ENCODE measurements at regions not wholly inside any gene's neighbourhood (a gene's known extent, or its start where the extent isn't known, plus 50 kb on each side); places are given as distances from the start of the nearest gene placed in this dataset.

DNA sequence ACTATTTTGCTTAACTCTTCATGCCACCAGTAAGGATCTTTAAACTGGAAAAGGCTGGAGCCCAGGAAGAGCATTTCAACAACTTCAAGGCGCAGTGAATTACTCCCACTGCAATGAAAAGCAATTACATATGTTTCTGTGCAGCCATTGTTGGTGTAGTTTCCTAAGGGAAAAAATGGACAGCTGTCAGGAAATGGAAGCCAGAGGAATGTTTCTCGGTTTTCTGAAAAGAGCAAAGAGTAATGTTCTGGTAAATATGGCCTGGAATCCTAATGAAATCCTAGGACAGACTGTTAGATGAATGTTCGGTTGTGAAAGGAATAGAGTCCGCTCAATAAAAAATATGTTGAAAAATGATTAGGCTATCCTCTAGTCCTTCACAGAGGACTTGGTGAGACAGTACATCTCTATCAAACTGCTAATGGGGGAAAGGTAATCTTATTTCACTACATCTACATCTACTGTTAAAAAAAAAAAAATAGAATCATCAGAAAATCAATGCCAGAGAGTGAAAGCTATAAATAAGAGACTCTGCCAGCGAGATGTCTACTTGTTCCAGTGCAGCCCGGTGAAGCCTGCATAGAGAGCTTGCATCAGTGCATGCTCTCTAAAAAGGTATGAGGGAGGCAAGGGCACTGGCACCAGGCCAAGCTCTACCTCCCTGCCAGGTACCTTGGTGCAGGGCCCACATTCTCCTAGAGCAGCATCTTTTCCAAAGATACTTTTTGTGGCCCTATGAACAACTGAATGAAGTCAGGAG, 68.2 kb upstream of the TJP1 start:
- H3K4me3 ChIP-seq (ENCODE audit: low read depth, low read length) = no peak overlapping the region
- POLR2A ChIA-PET = no interaction called here
- CTCF ChIA-PET = interaction anchor here (0.5 to 0.7 kb wide), 2 partner anchors 20 to 534 kb away, joined by 3 to 4 read pairs; no protein-coding TSS in a partner anchor
- H3K4me1 ChIP-seq (ENCODE audit: control insufficient read depth, insufficient read depth, low read length) = peaks cover 5% of the 10 kb centered on the region
- H3K27ac ChIP-seq (ENCODE audit: extremely low read depth, low read depth, low read length) = no peak overlapping the region
- H3K9me3 ChIP-seq (ENCODE audit: control insufficient read depth, insufficient read depth, low read depth, low read length) = no peaks in the 10 kb centered on the region
- no peaks in the 10 kb centered on the region for H3K36me3 ChIP-seq (ENCODE audit: control insufficient read depth in 2 of 2, insufficient read depth in 1 of 2, low read length in 2 of 2)
- no peak for TF ChIP-seq HOXA7 (CRISPR knock-in tag; IDR thresholded peaks at IDR 0.05; ENCODE audit: borderline replicate concordance)

- Histone ChIP-seq H3K4me3 (ENCODE audit: low read depth, low read length) (no peak overlapping the region), H3K4me1 (ENCODE audit: control insufficient read depth, insufficient read depth, low read length) (peaks cover 5% of the 10 kb centered on the region), H3K9me3 (ENCODE audit: control insufficient read depth, insufficient read depth, low read depth, low read length) (no peaks in the 10 kb centered on the region), H3K27ac (ENCODE audit: extremely low read depth, low read depth, low read length) (no peak overlapping the region), H3K36me3 (ENCODE audit: control insufficient read depth in 2 of 2, insufficient read depth in 1 of 2, low read length in 2 of 2) (no peaks in the 10 kb centered on the region)
- ChIA-PET POLR2A (no interaction called here), CTCF (interaction anchor here (0.6 to 1.7 kb wide), 3 partner anchors 35 to 194 kb away, joined by 3 to 5 read pairs (median 4); no protein-coding TSS in a partner anchor)
- TF ChIP-seq MZF1 (tag by site-specific recombination; IDR thresholded peaks at IDR 0.05; ENCODE audit: borderline replicate concordance) = no peak
- no peak for TF ChIP-seq ZNF274 (IDR thresholded peaks at IDR 0.05; ENCODE audit: low read length)
- no peak for TF ChIP-seq ZNF274 (tag by site-specific recombination; IDR thresholded peaks at IDR 0.05; ENCODE audit: borderline replicate concordance)
- no peak for TF ChIP-seq ZNF248 (tag by site-specific recombination; IDR thresholded peaks at IDR 0.05)
- TF ChIP-seq ZNF10 (tag by site-specific recombination; IDR thresholded peaks at IDR 0.05) = no peak
- TF ChIP-seq, protein P1, sequence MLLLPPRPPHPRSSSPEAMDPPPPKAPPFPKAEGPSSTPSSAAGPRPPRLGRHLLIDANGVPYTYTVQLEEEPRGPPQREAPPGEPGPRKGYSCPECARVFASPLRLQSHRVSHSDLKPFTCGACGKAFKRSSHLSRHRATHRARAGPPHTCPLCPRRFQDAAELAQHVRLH (tag by site-specific recombination; IDR thresholded peaks at IDR 0.05) = no peak
- no peak for TF ChIP-seq REPIN1 (tag by site-specific recombination; IDR thresholded peaks at IDR 0.05; ENCODE audit: low read depth)
- no peak for TF ChIP-seq ZNF426 (tag by site-specific recombination; IDR thresholded peaks at IDR 0.05)
- no peak for TF ChIP-seq ZEB2 (tag by site-specific recombination; IDR thresholded peaks at IDR 0.05)
- no peak for TF ChIP-seq ZNF146 (tag by site-specific recombination; IDR thresholded peaks at IDR 0.05)
- no peak for TF ChIP-seq ZNF776 (tag by site-specific recombination; IDR thresholded peaks at IDR 0.05; ENCODE audit: borderline replicate concordance)
- TF ChIP-seq ZNF341 (tag by site-specific recombination; IDR thresholded peaks at IDR 0.05; ENCODE audit: low read depth) = no peak
- TF ChIP-seq, protein P2, sequence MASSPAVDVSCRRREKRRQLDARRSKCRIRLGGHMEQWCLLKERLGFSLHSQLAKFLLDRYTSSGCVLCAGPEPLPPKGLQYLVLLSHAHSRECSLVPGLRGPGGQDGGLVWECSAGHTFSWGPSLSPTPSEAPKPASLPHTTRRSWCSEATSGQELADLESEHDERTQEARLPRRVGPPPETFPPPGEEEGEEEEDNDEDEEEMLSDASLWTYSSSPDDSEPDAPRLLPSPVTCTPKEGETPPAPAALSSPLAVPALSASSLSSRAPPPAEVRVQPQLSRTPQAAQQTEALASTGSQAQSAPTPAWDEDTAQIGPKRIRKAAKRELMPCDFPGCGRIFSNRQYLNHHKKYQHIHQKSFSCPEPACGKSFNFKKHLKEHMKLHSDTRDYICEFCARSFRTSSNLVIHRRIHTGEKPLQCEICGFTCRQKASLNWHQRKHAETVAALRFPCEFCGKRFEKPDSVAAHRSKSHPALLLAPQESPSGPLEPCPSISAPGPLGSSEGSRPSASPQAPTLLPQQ (tag by site-specific recombination; IDR thresholded peaks at IDR 0.05) = no peak
- TF ChIP-seq, protein P3, sequence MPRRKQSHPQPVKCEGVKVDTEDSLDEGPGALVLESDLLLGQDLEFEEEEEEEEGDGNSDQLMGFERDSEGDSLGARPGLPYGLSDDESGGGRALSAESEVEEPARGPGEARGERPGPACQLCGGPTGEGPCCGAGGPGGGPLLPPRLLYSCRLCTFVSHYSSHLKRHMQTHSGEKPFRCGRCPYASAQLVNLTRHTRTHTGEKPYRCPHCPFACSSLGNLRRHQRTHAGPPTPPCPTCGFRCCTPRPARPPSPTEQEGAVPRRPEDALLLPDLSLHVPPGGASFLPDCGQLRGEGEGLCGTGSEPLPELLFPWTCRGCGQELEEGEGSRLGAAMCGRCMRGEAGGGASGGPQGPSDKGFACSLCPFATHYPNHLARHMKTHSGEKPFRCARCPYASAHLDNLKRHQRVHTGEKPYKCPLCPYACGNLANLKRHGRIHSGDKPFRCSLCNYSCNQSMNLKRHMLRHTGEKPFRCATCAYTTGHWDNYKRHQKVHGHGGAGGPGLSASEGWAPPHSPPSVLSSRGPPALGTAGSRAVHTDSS (tag by site-specific recombination; IDR thresholded peaks at IDR 0.05) = no peak
- TF ChIP-seq HIC1 (tag by site-specific recombination; IDR thresholded peaks at IDR 0.05) = no peak
- no peak for TF ChIP-seq ZNF600 (tag by site-specific recombination; IDR thresholded peaks at IDR 0.05)
- TF ChIP-seq ZBTB21 (tag by site-specific recombination; IDR thresholded peaks at IDR 0.05) = no peak
- TF ChIP-seq ZNF623 (tag by site-specific recombination; IDR thresholded peaks at IDR 0.05) = no peak
- no peak for TF ChIP-seq OSR2 (tag by site-specific recombination; IDR thresholded peaks at IDR 0.05)
- no peak for TF ChIP-seq ZNF354C (tag by site-specific recombination; IDR thresholded peaks at IDR 0.05; ENCODE audit: borderline replicate concordance, low read depth)
Observed at GRCh38 chr15:29889542-29890329, 67.5 kb upstream of the TJP1 start.

Measured in HEK293 (cell line).